GM19324 (cell line): ENCODE measurements at regions not wholly inside any gene's neighbourhood (a gene's known extent, or its start where the extent isn't known, plus 50 kb on each side); places are given as distances from the start of the nearest gene placed in this dataset.
"Not testable (repeated sequence)": the region's sequence is repeated elsewhere in the genome, so short reads cannot be mapped to it uniquely, and the experiment has no call there.

Experiments
- ATAC-seq: cut with Tn5 transposase; IDR thresholded peaks from one replicate; pipeline ENCODE4 v1.9.1; 2021; ENCODE audit warnings: mild to moderate bottlenecking, moderate library complexity; ENCODE audit not compliant: unreplicated experiment, low FRiP score

DNA sequence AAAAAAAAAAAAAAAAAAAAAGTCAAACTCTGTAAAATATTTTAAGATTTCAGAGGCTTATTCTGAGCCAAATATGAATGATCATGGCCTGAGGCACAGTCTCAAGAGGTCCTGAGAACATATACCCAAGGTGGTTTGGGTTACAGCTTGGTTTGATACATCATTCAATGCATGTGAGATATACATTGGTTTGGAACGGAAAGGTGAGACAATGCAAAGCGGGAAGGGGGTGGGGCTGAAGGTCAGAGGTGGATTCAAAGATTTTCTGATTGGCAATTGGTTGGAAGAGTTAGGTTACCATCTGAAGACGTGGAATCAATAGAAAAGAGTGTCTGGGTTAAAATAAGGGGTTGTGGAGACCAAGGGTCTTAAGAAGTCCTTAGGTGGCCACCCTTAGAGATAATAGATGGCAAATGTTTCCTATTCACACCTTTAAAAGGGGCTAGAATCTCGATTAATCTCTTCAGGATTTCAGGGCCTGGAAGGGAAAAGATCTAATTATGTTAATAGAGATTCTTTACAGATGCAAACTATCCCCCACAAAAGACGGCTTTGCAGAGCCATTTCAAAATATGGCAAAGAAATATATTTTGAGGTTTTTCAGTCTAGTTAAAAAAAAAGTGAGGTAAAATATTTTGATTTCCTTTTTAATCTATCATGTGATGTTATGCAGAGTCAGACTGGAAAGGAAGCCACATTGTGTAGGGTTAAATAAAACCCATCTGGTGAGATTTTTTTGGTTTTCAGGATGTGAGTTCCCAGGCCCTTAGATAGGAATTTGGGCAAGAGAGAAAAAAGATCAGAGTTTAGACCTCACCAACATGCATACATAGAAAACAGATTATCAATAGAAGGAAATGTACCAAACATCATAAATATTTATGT lies 173.8 kb upstream of the CNOT2 start:
- ATAC-seq: no peak

- no peak for ATAC-seq
These were observed 172.7 kb upstream of the CNOT2 start for GRCh38 chr12:70070494-70071007.

- ATAC-seq: no peak
These were observed 168.7 kb upstream of the CNOT2 start for GRCh38 chr12:70074510-70074909.

GRCh38 chr12:70077441-70077840 lies 165.8 kb upstream of the CNOT2 start:
- ATAC-seq: no peak

- no peak for ATAC-seq
These were observed 165.1 kb upstream of the CNOT2 start for GRCh38 chr12:70078161-70078560.

- no peak for ATAC-seq
These were observed 162.7 kb upstream of the CNOT2 start for GRCh38 chr12:70080566-70080965.

DNA sequence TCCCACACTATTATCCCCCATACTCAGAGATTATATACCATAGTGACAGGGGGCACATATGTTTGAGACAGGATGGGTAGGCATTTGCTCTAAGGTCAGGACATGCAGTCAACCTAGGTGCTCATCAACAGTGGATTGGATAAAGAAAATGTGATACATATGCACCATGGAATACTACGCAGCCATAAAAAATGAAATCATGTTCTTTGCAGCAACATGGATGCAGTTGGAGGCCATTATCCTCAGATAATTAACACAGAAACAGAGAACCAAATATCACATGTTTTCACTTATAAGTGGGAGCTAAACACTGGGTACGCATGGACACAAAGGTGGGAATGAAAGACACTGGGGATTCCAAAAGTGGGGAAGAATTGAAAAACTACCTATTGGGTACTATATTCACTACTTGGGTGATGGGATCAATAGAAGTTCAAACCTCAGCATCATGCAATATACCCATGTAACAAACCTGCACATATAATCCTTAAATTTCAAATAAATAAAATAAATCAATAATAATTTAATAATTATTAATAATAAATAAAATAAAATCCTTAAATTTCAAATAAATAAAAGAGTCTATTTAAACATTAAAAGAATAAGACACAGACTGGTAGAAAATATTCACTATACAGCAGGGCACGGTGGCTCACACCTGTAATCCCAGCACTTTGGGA lies 160.1 kb upstream of the CNOT2 start:
- no peak for ATAC-seq

GRCh38 chr12:70083677-70084020 lies 159.6 kb upstream of the CNOT2 start:
- no peak for ATAC-seq

GRCh38 chr12:70086372-70086771 lies 156.9 kb upstream of the CNOT2 start:
- not testable (repeated sequence) for ATAC-seq

DNA sequence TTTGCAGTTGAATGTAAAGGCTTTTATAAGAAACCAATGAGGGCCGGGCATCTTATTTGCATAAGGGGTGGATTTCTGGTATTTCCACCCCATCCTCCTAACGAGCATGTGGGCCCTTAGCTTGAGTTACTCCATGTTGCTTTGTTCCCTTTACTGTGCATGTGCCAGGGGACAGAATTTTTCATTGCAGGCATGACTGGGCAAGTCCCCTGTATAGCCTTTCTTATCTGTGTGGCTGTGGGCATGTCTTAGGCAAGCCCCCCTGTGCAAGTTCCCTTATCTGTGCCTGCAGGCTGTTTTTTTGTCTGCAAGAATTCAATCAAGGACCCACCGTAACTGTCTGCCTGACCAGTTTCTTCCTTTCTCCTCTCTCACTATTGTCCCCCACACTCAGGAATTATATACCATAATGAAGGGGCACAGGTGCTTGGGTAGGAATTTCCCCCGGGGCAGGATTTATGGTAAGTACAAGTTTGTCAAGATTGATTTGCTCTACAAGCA lies 152.2 kb upstream of the CNOT2 start:
- no peak for ATAC-seq

GRCh38 chr12:70094467-70094866 lies 148.8 kb upstream of the CNOT2 start:
- ATAC-seq: no peak

- no peak for ATAC-seq
These were observed 146.3 kb upstream of the CNOT2 start for GRCh38 chr12:70096759-70097410.

GRCh38 chr12:70101064-70101463 lies 142.2 kb upstream of the CNOT2 start:
- no peak for ATAC-seq

DNA sequence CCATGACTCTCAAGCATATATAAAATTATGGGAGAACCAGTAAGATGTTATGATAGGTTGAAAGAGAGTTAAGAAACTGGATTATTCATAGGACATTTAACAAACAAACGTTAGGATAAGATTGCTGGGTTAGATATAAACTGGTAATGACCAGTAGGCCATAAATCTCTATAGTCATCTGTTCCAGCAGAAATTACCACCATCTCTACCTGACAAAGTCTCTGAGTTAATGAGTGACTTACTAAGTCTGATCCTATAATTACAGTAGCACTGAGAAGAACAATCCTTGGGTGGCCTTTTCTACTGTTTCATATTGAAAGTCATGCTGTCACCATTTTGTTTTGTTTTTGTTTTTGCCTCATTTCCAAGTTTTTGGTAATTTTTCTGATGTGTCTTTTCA lies 136.9 kb upstream of the CNOT2 start:
- ATAC-seq: no peak

- ATAC-seq: no peak
These were observed 133.1 kb upstream of the CNOT2 start for GRCh38 chr12:70110085-70110484.

DNA sequence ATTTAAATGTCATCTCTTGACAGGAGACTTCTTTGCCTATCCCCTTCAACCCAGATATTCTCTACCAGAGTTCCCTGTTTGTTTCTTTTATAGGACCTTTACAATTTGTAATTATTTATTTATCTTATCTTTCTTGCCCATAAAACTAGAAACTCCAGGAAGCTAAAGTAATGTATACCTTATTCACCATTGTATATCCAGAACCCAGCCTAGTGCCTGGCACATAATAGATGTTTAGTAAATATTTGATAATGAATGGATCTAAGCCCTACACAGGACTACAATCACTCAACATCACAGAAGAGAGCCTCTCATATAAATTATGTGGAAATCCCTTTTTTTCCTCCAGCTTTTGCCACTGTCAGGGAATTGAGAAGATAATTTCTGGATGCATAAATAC lies 125.6 kb upstream of the CNOT2 start:
- ATAC-seq: no peak

DNA sequence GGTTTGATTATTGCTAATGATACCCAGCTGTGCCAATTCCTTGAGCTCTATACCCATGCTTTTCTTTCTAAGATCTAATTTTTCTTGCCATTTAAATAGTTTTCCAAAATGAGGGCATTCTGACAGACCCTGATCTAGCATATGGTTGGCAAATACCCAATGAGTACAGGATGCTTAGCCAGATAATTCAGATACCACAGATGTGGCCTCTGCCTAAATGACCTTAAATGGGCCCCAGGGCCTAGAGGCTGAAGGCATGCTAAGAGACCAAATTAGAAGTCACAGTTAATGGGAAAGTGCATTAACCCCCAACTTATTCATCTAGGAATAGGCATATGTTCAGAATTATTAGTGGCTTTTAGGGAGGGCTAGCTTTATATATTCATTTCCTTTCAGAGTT lies 122.3 kb upstream of the CNOT2 start:
- no peak for ATAC-seq

- ATAC-seq: no peak
These were observed 121.7 kb upstream of the CNOT2 start for GRCh38 chr12:70121562-70121961.

DNA sequence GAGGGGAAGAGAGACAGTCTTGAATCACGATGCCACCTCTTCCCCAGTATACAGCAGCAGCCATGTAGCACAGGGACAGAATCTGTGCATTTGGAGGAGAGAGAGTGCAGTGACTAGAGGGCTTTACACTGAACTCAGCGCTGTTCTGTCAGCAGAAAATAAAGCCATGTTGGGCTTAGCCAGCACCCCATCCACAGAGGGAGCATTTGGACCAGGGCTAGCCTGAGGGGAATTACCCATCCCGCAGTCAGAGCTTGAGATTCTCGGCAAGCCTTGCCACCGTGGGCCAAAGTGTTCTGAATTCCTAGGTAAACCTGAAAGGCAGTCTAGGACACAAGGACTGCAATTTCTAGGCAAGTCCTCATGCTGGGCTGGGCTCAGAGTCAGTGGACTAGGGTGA lies 120.4 kb upstream of the CNOT2 start:
- no peak for ATAC-seq

DNA sequence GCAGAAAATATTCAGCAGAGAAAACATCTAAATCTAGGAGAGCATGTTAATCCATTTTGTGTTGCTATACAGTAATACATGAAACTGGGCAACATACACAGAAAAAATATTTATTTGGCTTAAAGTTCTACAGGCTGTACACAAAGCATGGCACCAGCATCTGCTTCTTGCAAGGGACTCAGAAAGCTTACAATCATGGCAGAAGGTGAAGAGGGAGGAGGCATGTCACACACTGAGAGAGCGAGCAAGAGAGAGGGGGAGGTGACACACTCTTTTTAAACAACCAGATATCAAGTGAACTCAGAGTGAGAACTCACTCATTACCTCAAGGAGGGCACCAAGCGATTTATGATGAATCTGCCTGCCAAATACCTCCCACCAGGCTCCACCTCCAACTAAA lies 94.2 kb upstream of the CNOT2 start:
- no peak for ATAC-seq

DNA sequence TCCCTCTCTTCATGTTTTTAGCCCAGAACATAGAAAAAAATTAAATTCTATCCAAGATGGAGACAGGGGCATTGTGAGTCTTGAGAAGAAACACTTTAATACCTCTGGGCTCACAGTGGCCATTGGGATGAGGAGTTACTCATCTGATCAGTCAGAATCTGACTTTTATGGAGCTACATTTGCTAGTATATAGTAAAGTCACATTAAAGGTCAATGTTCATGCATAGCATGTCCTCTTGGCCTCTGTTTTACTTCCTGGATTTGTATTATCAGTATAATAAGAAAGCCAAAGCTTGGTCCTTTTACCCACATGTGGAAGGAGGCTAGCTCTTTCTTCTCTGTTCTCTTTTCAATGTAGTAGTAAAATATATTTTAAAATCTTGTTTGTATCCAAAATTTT lies 93.6 kb upstream of the CNOT2 start:
- ATAC-seq: no peak
